HG02870 (cell line): ENCODE measurements at regions not wholly inside any gene's neighbourhood (a gene's known extent, or its start where the extent isn't known, plus 50 kb on each side); places are given as distances from the start of the nearest gene placed in this dataset.

Experiments
- ATAC-seq: cut with Tn5 transposase; IDR thresholded peaks from one replicate; pipeline ENCODE4 v1.9.1; 2021; ENCODE audit warnings: mild to moderate bottlenecking, moderate library complexity; ENCODE audit not compliant: unreplicated experiment

DNA sequence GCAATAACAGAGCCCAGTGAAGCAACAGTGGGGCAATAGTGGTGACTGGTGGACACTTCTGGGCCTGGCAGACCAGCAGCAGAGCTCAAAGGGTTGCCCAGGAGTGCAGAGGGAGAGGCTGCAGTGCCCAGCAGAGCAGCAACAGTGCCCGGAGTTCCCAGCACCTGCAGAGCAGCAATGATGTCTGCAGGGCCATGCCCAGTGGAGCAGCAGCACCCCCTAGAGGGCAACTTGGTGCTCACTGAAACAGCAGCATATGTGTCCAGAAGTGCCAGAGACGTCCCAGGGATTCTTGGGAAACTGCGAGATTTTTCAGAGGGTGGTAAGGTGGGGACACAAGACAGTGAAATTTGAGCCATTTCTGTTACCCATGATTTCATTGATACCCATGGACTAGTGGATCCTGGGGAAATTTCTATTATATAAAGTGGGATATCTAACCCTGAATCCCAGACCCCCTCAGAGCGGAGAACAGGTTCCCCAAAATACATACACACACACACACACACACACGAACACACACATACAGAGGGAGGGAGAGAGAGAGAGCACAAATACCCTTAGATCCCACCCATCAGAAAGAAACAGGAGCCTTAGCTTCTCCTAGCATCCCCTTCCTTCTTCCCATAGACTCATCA is 156.9 kb upstream of the GJB5 start:
- ATAC-seq, result no peak

DNA sequence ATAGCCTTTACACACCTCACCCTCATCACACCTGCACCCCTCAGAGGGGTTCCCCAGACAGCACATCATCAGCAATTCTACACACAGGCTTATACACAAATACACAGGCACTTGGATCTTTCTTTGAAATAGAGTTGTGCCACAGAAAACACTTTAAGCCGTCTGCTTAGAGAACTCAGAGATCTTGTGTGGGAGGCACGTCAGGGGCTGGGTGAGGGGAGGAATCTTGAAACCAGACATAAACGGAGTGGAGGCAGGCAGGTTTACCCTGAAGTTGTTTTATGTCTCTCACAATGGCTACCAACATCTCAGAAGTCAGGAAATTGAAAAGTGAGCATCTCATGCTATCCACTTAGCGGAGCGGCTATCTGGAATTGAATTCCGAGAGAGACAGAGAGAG is 151.9 kb upstream of the GJB5 start:
- ATAC-seq, result no peak

DNA sequence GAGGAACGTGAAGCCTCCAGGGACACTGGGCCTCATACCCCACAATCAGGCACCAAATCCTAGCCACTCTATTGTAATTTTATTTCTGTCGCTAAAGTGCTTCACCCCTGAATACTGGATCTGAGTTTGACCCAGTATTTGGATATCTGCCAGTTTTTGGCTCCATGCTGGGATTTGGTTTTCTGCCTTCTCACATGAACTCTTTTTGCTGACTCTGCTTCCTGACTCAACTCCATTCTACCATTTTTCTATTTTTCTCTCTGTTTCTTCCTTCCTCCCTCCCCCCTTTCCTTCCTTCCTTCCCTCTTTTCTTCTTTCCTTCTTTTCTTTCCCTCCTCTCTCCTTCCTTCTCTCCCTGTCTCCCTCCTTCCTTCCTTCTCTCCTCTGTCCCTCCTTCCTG is 151.3 kb upstream of the GJB5 start:
- no peak for ATAC-seq

DNA sequence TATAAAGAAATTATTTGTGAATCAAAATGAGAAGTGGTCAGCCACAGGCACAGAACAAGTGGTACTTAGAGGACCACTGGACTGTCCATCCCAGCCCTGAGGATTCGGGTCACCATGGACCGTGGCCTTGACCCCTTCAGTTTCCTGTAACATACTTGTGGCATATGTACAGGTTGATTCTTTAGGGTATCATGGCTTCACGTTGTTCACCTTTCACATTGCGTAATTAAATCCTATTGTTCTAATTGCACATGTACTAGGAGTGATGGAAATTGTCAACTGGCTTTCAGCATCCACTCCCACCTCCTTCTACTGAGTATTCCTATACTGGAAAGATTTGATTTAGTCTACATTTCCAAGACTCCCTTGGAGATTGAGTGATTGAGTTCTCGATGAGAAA is 148.3 kb upstream of the GJB5 start:
- no peak for ATAC-seq

- no peak for ATAC-seq
Observed at GRCh38 chr1:34610063-34610462, 144.8 kb upstream of the GJB5 start.

DNA sequence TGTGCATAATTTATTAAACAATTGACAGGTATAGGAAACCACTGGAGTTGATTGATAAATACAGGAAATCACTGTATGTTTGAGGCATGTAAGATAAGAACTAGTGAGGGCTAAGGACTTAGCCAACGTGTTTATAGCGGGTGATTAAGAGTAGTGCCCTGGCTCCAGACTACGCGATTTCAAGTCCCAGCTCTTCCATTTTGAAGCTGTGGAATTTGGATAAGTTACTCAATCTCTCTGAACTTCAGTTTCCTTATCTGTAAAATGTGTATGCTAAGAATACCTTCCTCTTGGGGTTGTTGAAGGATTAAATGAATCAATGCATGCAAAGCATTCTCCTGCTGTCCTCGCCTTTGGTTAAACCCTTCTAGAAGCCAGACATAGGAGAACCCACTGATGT is 143.3 kb upstream of the GJB5 start:
- no peak for ATAC-seq

DNA sequence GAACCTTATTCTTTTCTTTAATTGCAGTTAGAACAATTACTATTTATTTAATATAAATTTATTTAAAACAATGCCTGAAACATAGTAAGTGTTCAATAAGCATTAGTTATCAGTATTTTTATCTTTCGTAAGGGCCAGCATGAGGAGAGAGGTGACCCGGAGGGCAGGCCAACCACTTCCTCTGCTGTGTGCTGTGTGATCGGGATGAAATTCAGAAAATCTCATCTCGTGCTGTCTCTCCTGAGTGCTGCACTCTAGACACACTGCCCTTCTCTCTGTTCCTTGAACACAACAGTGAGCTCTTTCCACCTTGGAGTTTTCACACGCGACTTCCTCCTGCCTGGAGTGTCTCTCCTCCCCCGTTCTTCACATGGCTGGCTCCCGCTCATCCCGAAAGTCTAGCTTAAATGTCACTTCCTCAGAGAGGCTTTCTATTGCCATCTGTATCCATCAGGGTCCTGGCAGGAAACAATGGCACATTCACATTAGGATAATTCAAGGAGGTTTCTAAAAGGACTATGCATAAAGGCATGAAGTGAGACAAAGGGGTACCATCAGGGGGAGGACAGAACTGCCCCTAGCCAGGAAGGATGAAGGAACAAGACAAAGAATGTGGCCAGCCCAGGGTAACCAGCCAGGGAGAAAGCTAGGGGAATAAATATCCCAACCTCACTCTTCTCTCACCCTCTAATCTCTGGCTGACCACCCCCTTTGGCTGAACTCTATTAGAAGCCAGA is 142.6 kb upstream of the GJB5 start:
- no peak for ATAC-seq

GRCh38 chr1:34617321-34618118 is 137.3 kb upstream of the GJB5 start:
- ATAC-seq, result no peak

- ATAC-seq, result no peak
Observed at GRCh38 chr1:34618381-34618780, 136.5 kb upstream of the GJB5 start.

DNA sequence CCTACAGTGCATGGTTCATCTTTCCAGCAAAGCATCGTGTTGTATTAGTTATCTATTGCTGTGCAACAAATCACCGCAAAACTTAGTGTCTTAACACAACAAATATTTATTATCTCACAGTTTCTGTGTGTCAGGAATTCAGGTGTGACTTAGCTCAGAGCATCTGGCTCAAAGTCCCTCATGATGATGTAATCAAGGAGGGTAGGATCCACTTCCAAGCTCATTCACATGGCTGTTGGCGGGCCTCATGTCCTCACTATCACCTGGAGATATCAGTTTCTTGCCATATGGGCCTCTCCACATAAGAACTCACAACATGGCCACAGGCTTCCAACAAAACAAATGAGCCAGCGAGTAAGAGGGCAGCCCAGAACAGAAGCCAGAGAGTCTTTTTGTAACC is 135.6 kb upstream of the GJB5 start:
- ATAC-seq, result no peak

DNA sequence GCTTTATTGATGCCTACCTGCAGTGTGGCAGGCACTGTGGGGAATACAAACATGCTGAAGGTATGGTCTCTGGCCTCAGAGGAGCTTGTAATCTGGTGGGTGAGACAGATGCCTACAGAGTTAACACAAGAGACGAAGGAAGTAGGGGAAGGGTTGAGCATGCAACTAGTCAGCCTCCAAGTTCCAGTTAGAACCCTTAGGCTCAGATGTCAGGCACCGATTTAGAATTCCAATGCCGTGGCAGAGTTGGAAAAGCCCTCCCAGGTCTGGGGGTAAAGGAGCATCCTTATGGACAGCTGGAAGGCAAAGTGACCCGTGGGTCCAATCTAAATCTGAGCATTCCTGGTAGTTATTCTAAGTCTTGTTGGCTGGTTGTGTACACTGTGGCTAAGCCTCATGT is 132.9 kb upstream of the GJB5 start:
- no peak for ATAC-seq

GRCh38 chr1:34625521-34626015 is 129.3 kb upstream of the GJB5 start:
- no peak for ATAC-seq

GRCh38 chr1:34627465-34628240 is 127.2 kb upstream of the GJB5 start:
- no peak for ATAC-seq

DNA sequence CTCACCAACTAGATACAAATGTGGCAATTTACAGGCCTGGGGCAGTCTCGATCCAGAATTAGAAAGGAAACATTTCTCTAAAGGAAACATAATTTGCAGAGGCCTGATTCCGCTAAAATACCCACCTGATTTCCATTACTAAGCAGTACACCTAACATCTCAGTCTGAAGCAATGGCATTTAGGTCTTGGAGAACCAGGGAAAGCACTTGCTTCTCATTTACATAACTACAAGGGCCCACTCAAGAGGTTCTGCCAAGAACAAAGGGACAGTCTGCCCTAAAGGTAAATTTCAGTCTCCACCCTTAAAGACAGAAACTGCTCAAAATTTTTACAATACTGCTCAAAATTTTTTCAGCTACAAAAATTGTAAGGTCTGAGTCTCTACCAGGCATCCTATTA is 123.7 kb upstream of the GJB5 start:
- no peak for ATAC-seq

DNA sequence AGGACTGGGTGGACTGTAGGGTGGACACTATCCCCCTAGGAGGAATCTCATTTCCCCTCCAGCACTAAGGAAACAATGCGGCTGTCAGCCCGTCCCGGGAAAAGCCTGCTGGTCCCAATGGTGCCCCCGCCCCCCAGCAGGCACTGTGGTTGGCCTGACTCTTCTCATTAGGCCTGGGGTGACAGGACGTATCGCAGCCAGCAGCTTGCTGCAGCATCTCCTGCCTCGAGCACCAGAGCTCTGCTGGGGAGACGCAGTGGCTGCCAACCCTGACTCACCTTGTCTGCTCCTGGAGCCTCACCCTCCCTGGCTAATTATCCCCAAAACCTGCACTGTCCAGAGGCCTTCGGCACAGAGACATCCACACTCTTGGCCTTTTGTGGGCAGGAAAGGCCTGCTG is 115.1 kb upstream of the GJB5 start:
- no peak for ATAC-seq

GRCh38 chr1:34640654-34641401 is 114.0 kb upstream of the GJB5 start:
- ATAC-seq, result no peak

- ATAC-seq, result no peak
Observed at GRCh38 chr1:34642679-34643078, 112.2 kb upstream of the GJB5 start.

- ATAC-seq, result no peak
Observed at GRCh38 chr1:34645109-34645688, 109.6 kb upstream of the GJB5 start.

- no peak for ATAC-seq
Observed at GRCh38 chr1:34645919-34646318, 108.9 kb upstream of the GJB5 start.

DNA sequence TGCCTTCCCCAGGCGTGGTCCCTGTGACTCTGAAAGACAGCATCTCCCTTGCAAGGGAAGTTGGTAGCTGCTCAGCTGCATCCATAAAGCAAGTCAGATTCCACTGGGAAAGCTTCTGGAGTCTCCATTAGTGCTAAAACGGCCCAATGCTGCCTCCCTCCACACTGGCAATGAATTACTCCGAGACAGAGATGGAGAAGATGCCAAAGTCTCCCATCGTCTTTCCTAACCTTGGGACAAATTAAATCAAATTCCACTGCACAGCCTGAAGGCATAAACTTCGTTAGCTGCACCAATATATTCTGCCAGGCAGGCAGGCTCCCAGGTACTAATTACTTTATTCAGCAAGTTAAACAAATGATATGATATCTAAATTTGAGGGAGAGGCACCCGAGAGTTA is 106.3 kb upstream of the GJB5 start:
- ATAC-seq, result no peak
